GM12874 (cell line): ENCODE measurements at regions not wholly inside any gene's neighbourhood (a gene's known extent, or its start where the extent isn't known, plus 50 kb on each side); places are given as distances from the start of the nearest gene placed in this dataset.

Source experiments
- CTCF ChIP-seq: IDR thresholded peaks from 2 replicates; pipeline ENCODE4 v1.5.1; 2011; ENCODE audit warnings: low read depth, mild to moderate bottlenecking, control low read depth, low read length, moderate library complexity; ENCODE audit not compliant: insufficient read depth

- no peak for TF ChIP-seq CTCF
Observed at GRCh38 chr3:170806676-170807075, 63.3 kb downstream of the RPL22L1 start.

- TF ChIP-seq CTCF = no peak
Observed at GRCh38 chr3:170806141-170806540, 63.9 kb downstream of the RPL22L1 start.

- no peak for TF ChIP-seq CTCF
Observed at GRCh38 chr3:170804078-170804477, 65.9 kb downstream of the RPL22L1 start.

GRCh38 chr3:170802164-170803151 lies 67.5 kb downstream of the RPL22L1 start:
- no peak for TF ChIP-seq CTCF

GRCh38 chr3:170801597-170801996 lies 68.4 kb downstream of the RPL22L1 start:
- no peak for TF ChIP-seq CTCF

GRCh38 chr3:170799009-170799408 lies 71.0 kb downstream of the RPL22L1 start:
- TF ChIP-seq CTCF = no peak

- no peak for TF ChIP-seq CTCF
Observed at GRCh38 chr3:170797685-170798084, 72.3 kb downstream of the RPL22L1 start.
